22Rv1 (cell line): ENCODE measurements at regions not wholly inside any gene's neighbourhood (a gene's known extent, or its start where the extent isn't known, plus 50 kb on each side); places are given as distances from the start of the nearest gene placed in this dataset.
A peak's percentile ranks its signal among the peaks of the same experiment; 100 is the strongest.

ENCODE experiments used
- H3K27ac ChIP-seq: fragments of 450-650 bp; 2 replicates; pipeline ENCODE4 v1.5.1; 2017
- ZFX ChIP-seq: fragments of 450-650 bp; IDR thresholded peaks from 2 replicates; pipeline ENCODE4 v1.6.1; 2017; ENCODE audit warnings: antibody characterized with exemption, borderline replicate concordance
- TF ChIP-seq, protein P1 (sequence below): fragments of 450-650 bp; IDR thresholded peaks from 2 replicates; pipeline ENCODE4 v1.5.1; 2017; ENCODE audit warnings: mild to moderate bottlenecking

- TF ChIP-seq, protein P1, sequence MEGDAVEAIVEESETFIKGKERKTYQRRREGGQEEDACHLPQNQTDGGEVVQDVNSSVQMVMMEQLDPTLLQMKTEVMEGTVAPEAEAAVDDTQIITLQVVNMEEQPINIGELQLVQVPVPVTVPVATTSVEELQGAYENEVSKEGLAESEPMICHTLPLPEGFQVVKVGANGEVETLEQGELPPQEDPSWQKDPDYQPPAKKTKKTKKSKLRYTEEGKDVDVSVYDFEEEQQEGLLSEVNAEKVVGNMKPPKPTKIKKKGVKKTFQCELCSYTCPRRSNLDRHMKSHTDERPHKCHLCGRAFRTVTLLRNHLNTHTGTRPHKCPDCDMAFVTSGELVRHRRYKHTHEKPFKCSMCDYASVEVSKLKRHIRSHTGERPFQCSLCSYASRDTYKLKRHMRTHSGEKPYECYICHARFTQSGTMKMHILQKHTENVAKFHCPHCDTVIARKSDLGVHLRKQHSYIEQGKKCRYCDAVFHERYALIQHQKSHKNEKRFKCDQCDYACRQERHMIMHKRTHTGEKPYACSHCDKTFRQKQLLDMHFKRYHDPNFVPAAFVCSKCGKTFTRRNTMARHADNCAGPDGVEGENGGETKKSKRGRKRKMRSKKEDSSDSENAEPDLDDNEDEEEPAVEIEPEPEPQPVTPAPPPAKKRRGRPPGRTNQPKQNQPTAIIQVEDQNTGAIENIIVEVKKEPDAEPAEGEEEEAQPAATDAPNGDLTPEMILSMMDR = no peak
- no peak for TF ChIP-seq ZFX
- no peak overlapping the region for H3K27ac ChIP-seq
These were observed 261.9 kb upstream of the FOXF1 start for GRCh38 chr16:86248310-86248905.

GRCh38 chr16:86249631-86250030 is 260.7 kb upstream of the FOXF1 start:
- no peak for TF ChIP-seq ZFX
- TF ChIP-seq, protein P1 = no peak
- H3K27ac ChIP-seq = no peak overlapping the region

- no peak overlapping the region for H3K27ac ChIP-seq
- no peak for TF ChIP-seq ZFX
These were observed 258.6 kb upstream of the FOXF1 start for GRCh38 chr16:86251682-86252081.

GRCh38 chr16:86252596-86252995 is 257.7 kb upstream of the FOXF1 start:
- H3K27ac ChIP-seq = no peak overlapping the region
- TF ChIP-seq ZFX = no peak
- TF ChIP-seq, protein P1 = peak; percentile 46

- TF ChIP-seq, protein P1 = no peak
- TF ChIP-seq ZFX = no peak
- H3K27ac ChIP-seq = no peak overlapping the region
These were observed 254.4 kb upstream of the FOXF1 start for GRCh38 chr16:86255966-86256365.

GRCh38 chr16:86256995-86257394 is 253.3 kb upstream of the FOXF1 start:
- no peak for TF ChIP-seq ZFX
- TF ChIP-seq, protein P1 = no peak

GRCh38 chr16:86257546-86257945 is 252.8 kb upstream of the FOXF1 start:
- TF ChIP-seq, protein P1 = no peak
- TF ChIP-seq ZFX = no peak
- H3K27ac ChIP-seq = no peak overlapping the region

More at GRCh38 chr16:86256995-86257394, 253.3 kb upstream of the FOXF1 start:
- H3K27ac ChIP-seq = no peak overlapping the region

DNA sequence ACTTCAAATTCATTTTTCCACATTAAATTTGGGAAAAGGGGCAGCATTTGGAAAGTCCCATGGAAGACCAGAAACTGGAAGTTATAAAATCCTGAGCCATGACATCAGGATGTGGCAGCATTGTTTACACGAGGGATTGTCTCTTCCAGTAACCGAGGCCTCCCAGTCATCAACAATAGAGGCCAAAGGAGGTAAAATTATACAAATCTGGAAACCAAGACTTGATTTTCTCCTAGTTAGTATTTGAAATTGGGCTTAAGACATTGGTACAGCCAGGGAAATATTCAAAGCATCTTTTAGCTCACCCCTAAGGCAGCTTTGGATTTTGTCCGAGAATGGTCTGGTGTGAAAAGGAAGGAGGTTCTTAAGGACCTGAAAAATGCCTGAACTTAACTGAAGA is 251.6 kb upstream of the FOXF1 start:
- no peak for TF ChIP-seq ZFX
- TF ChIP-seq, protein P1 = no peak
- H3K27ac ChIP-seq = no peak overlapping the region
